Activated CD4-positive, alpha-beta T cell treated with anti-CD3 and anti-CD28 coated beads, Interleukin-2, amount 50 U/mL, for 16 hours (primary cell): ENCODE measurements at regions not wholly inside any gene's neighbourhood (a gene's known extent, or its start where the extent isn't known, plus 50 kb on each side); places are given as distances from the start of the nearest gene placed in this dataset.
"Not testable (repeated sequence)": the region's sequence is repeated elsewhere in the genome, so short reads cannot be mapped to it uniquely, and the experiment has no call there.

Experiments
- DNase-seq: peaks from one replicate; pipeline ENCODE4 v3.0.0-alpha.2; 2020

DNA sequence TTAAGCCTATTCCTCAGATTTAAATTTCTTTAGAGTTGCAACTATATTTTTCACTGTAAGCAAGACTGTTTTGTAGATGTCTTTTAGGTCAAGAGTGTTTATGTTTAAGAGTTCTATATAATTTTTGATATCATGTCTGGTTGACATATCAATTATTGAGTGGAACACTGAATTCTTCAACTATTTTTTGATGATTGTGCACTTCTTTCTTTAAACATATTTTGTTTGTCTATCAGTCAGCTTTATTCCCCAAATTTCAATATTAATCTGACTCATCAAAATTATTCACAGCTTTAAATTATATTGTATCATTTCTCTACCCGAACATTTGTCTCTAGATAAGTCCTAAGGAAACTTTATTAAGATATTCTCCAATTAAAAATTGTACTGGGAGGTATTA lies 933.6 kb upstream of the ROBO1 start:
- no peak for DNase-seq

DNA sequence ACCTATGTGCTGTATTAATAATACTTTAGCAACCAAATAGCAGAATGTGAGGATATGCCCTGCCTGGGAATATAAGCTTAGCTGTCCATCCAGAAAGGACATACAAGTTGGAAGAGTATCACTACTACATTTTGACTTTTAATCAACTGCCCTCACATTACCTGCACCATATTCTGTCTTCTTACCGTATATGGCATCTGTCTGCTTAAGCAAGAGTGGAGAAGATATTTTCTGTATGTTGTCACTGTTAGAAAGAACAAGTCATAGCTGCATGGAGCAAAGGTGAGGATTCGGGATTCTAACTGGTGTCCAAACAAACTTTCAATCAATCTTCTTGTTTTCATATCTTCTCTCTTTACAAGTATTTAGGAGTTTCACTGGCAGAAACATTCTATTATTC lies 929.5 kb upstream of the ROBO1 start:
- DNase-seq, result no peak

GRCh38 chr3:80696280-80696679 lies 928.5 kb upstream of the ROBO1 start:
- no peak for DNase-seq

GRCh38 chr3:80688814-80689213 lies 921.0 kb upstream of the ROBO1 start:
- DNase-seq, result no peak

GRCh38 chr3:80682951-80683350 lies 915.2 kb upstream of the ROBO1 start:
- no peak for DNase-seq

GRCh38 chr3:80682235-80682634 lies 914.4 kb upstream of the ROBO1 start:
- DNase-seq, result no peak

- DNase-seq, result no peak
Observed at GRCh38 chr3:80677796-80678195, 910.0 kb upstream of the ROBO1 start.

- no peak for DNase-seq
Observed at GRCh38 chr3:80676866-80677265, 909.1 kb upstream of the ROBO1 start.

GRCh38 chr3:80676261-80676660 lies 908.5 kb upstream of the ROBO1 start:
- DNase-seq, result no peak

- DNase-seq, result no peak
Observed at GRCh38 chr3:80675790-80676189, 908.0 kb upstream of the ROBO1 start.

DNA sequence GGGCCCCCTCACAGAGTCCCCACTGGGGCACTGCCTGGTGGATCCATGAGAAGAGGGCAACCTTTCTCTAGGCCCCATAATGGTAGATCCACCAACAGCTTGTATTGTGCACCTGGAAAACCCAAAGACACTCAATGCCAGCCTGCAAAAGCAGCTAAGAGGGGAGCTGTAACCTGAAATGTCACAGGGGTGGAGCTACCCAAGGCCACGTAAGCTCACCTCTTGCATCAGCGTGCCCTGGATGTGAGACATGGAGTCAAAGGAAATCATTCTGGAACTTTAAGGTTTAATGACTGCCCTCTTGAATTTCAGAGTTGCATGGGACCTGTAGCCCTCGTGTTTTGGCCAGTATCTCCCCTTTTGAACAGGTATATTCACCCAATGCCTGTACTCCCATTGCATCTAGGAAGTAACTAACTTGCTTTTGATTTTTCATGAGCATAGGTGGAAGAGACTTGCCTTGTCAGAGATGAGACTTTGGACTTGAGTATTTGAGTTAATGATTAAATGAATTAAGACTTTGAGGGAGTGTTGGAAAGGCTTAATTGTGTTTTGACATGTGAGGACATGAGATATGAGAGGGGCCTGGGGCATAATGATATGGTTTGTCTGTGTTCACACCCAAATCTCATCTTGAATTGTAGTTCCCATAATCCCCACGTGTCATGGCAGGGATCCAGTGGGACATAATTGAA lies 900.9 kb upstream of the ROBO1 start:
- no peak for DNase-seq

DNA sequence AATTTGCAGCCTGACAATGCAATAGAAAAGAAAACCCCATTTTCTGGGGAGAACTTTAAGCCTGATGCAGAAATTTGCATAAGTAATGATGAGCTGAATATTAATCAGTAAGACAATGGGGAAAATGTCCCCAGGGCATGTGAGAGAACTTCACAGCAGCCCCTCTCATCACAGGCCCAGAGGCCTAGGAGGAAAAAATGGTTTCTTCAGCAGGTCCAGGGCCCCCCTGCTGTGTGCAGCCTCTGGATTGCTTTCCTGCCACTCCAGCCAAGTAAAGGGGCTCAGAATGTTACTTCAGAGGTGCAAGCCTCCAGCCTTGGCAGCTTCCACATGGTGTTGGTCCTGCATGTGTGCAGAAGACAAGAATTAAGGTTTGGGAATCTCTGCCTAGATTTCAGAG lies 900.3 kb upstream of the ROBO1 start:
- DNase-seq, result no peak

GRCh38 chr3:80663426-80663825 lies 895.6 kb upstream of the ROBO1 start:
- no peak for DNase-seq

- DNase-seq, result no peak
Observed at GRCh38 chr3:80655216-80655615, 887.4 kb upstream of the ROBO1 start.

DNA sequence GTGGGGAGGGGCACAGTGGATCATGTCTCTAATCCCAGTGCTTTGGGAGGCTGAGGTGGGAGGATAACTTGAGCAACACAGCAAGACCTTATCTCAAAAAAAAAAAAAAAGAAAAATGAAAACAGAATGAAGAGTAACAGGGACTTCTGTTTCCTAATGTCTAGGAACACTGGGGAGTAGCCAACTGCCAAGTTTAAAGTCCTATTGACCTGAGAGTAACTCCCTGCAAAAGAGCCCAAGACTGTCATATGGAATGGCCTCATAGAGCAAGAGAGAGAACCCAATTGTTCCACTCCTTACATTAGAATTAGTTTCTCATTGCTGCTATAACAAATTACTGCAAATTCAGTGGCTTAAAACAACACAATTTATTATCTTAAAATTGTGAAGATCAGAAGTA lies 881.4 kb upstream of the ROBO1 start:
- DNase-seq, result no peak

DNA sequence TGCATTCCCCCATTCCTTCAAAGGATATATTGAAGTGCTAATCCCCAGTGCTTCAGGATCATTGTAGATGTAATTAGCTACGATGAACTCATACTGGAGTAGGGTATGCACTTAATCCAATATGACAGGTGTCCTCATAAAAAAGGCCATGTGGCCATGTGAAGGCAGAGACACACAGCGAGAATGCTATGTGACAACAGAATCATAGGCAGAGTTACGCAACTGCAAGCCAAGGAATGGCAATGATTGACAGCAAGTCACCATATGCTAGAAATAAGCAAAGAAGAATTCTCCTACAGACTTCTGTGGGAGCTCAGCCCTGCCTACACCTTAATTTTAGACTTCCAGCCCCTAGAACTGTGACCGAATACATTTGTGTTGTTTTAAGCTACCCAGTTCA lies 875.6 kb upstream of the ROBO1 start:
- DNase-seq, result no peak

DNA sequence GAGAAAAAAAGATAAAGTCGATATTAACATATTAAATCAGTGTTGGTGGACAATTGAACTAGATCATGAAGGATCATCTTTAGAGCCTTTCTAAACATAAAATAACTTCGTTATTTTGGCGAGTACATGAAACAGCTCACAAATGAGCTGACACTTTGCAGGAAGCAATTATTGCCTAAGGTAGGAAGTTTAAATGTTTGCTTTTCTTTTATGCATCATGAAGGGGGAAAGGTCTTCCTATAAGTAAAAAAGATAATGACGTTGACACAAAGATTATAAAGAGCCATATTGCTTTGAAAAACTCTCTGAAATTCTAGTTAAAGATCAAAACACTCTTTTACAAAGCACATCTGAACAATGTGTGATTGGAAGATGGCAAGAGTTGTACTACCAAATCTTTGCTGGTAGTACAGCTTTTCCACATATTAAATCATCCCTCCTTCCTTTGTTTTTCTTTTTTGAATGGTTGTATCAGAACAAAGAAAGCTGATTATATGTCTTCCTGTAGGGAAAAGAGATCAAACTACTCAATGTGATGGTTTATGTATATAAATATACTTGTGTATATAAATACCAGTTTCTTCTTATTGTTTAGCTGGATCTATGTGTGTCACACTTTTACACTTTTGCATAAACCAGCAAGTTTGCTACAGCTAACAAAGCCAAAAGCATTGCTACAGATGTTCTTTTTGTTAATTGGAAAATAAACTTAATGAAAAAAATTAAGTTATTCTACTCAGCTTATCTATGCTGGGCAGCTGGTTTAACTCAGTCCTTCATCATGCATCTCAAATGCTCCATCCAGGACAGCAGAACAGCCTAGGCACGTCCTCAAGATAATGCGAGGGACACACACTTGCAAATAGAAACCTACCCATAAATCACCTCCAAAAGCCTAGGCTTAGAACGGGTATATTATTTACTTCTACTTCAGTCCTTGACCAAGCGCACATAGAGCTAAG lies 850.8 kb upstream of the ROBO1 start:
- no peak for DNase-seq

GRCh38 chr3:80612366-80612765 lies 844.6 kb upstream of the ROBO1 start:
- DNase-seq, result no peak

DNA sequence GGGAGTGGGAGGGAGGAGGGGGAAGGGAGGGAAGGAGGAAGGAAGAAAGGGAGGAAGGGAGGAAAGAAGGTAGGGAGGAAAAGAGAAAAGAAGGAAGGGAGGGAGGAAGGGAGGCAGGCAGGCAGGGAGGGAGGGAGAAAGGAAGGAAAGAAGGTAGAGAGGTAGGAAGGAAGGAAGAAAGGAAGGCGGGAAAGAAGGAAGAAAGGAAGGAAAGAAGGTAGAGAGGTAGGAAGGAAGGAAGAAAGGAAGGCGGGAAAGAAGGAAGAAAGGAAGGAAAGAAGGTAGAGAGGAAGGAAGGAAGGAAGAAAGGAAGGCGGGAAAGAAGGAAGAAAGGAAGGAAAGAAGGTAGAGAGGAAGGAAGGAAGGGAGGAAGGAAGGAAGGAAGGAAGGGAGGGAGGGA lies 840.3 kb upstream of the ROBO1 start:
- DNase-seq, result not testable (repeated sequence)

DNA sequence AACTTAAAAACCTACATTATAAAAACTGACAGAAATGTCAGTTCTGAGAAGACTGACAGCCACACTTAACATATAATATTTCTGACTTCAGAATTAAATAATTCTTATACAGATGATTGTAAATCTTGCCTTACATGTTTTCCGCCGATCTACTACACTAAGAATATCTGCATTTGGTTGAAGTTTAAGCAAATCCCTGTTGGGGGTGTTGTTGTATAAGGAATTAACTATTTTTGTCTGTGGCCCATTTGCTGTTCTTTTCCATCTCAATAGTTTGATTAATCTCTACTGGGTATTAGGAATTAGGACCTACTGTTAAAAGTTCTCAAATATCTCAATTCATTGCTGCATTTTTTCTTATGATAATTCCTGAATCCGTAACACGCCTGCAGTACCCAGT lies 838.3 kb upstream of the ROBO1 start:
- no peak for DNase-seq

DNA sequence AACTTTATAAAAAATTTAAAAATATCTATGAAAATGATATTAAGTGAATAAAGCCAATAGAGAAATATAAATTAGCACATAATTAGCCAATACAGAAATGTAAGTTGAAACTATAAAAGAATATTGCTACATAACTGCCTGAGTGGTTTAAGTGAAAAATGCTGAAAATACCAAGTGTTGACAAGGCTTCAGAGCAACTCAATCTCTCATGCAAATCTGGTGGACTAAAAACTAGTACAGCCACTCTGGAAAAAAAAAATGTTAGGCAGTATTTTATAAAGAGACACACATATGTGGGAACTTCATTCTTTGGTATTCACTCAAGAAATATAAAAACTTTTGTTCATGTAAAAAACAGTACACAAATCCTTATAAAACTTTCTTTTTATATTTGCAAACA lies 833.7 kb upstream of the ROBO1 start:
- no peak for DNase-seq

GRCh38 chr3:80592792-80593191 lies 825.0 kb upstream of the ROBO1 start:
- no peak for DNase-seq

DNA sequence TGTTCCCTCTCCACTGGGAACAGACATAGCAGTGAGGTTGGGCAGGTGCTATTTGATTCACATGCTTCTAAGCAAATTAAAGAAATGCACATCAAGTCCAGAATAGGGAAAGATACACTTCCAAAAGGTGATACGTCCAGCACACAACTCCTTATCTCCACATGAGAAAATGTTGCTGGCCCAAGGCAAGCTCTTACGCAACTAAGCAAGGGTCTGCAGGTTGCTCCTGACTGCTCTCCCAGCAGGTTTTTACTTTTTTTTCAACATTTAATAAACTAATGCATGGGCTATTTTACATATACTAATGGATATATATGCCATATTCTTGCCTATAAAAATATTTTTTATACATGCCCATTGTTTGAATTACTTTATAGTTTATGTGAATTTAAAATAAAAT lies 818.5 kb upstream of the ROBO1 start:
- no peak for DNase-seq

DNA sequence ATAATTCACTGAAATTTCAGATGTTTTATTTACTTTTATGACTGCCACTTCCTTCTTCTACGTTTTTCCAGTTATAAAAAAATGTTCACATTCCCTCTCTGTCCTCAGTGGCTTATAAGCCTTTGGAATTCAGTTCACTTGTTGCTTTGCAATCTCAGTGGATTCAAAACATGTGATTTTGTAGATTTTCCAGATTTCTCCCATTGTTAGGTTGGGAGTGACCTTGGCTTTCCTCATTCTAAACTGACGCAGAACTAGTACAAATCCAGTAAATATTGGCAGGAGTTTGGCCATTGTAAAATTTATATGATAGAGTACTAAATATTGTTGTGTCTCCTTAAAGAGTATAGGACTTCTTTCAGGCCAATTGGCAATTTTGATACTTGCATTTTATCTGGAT lies 812.3 kb upstream of the ROBO1 start:
- no peak for DNase-seq
